ENCODE measurements at regions not wholly inside any gene's neighbourhood (a gene's known extent, or its start where the extent isn't known, plus 50 kb on each side); places are given as distances from the start of the nearest gene placed in this dataset.

- Histone ChIP-seq H3K4me1 (replicated peaks) (no peaks in the 10 kb centered on the region), H3K4me3 (no peak overlapping the region), H3K27me3 (replicated peaks; ENCODE audit: insufficient read depth) (no peaks in the 10 kb centered on the region), H3K9me3 (no peaks in the 10 kb centered on the region), H3K27ac (no peak overlapping the region), H3K36me3 (no peaks in the 10 kb centered on the region)
- DNase-seq (ENCODE audit: low spot score): no peak
- intact Hi-C loops (cut with DNase I): no loop called here
- no peak for TF ChIP-seq CTCF (IDR thresholded peaks at IDR 0.05)
- no peak for TF ChIP-seq POLR2A (IDR thresholded peaks at IDR 0.05)
- TF ChIP-seq POLR2AphosphoS5 (IDR thresholded peaks at IDR 0.05): no peak
- WGBS: 93% methylated on average over 5 of the region's 5 CpGs
These were observed 76.8 kb upstream of the CD93 start for GRCh38 chr20:23162887-23163286.

- H3K36me3 ChIP-seq: no peaks in the 10 kb centered on the region
- intact Hi-C loops (cut with DNase I): no loop called here
- no peak overlapping the region for H3K27ac ChIP-seq
- peak; percentile 68 for DNase-seq (ENCODE audit: low spot score)
- no peak overlapping the region for H3K4me3 ChIP-seq
- TF ChIP-seq POLR2AphosphoS5 (IDR thresholded peaks at IDR 0.05) (peak; percentile 59), CTCF (IDR thresholded peaks at IDR 0.05) (no peak), POLR2A (IDR thresholded peaks at IDR 0.05) (no peak)
- H3K9me3 ChIP-seq: no peaks in the 10 kb centered on the region
- no peaks in the 10 kb centered on the region for H3K4me1 ChIP-seq (replicated peaks)
- H3K27me3 ChIP-seq (replicated peaks; ENCODE audit: insufficient read depth): no peaks in the 10 kb centered on the region
- 63% methylated on average over 11 of the region's 12 CpGs for WGBS
These were observed 76.0 kb upstream of the CD93 start for GRCh38 chr20:23161968-23162696.

- H3K27ac ChIP-seq: no peak overlapping the region
- H3K9me3 ChIP-seq: no peaks in the 10 kb centered on the region
- H3K27me3 ChIP-seq (replicated peaks; ENCODE audit: insufficient read depth): no peaks in the 10 kb centered on the region
- 73% methylated on average over 18 of the region's 18 CpGs for WGBS
- H3K4me3 ChIP-seq: no peak overlapping the region
- no peaks in the 10 kb centered on the region for H3K4me1 ChIP-seq (replicated peaks)
- intact Hi-C loops (cut with DNase I): no loop called here
- no peak for DNase-seq (ENCODE audit: low spot score)
- TF ChIP-seq CTCF (IDR thresholded peaks at IDR 0.05) (no peak), POLR2AphosphoS5 (IDR thresholded peaks at IDR 0.05) (no peak), POLR2A (IDR thresholded peaks at IDR 0.05) (no peak)
- H3K36me3 ChIP-seq: no peaks in the 10 kb centered on the region
These were observed 75.2 kb upstream of the CD93 start for GRCh38 chr20:23161244-23161891.

- TF ChIP-seq POLR2AphosphoS5 (IDR thresholded peaks at IDR 0.05): no peak
- no peak for TF ChIP-seq CTCF (IDR thresholded peaks at IDR 0.05)
- TF ChIP-seq POLR2A (IDR thresholded peaks at IDR 0.05): no peak
- no peaks in the 10 kb centered on the region for H3K36me3 ChIP-seq
- H3K27ac ChIP-seq: no peak overlapping the region
- no peak for DNase-seq (ENCODE audit: low spot score)
- no peaks in the 10 kb centered on the region for H3K9me3 ChIP-seq
- no peaks in the 10 kb centered on the region for H3K27me3 ChIP-seq (replicated peaks; ENCODE audit: insufficient read depth)
- H3K4me1 ChIP-seq (replicated peaks): no peaks in the 10 kb centered on the region
- no peak overlapping the region for H3K4me3 ChIP-seq
- WGBS: 72% methylated on average over 6 of the region's 6 CpGs
- intact Hi-C loops (cut with DNase I): no loop called here
These were observed 74.6 kb upstream of the CD93 start for GRCh38 chr20:23160536-23161243.
